GM19372 (cell line): ENCODE measurements at regions not wholly inside any gene's neighbourhood (a gene's known extent, or its start where the extent isn't known, plus 50 kb on each side); places are given as distances from the start of the nearest gene placed in this dataset.

Experiments used
- ATAC-seq: cut with Tn5 transposase; IDR thresholded peaks from one replicate; pipeline ENCODE4 v1.9.1; 2021; ENCODE audit warnings: mild to moderate bottlenecking, low read depth, moderate library complexity; ENCODE audit not compliant: unreplicated experiment

- no peak for ATAC-seq
Observed at GRCh38 chr20:19807946-19808330, 49.9 kb downstream of the RIN2 start.

- ATAC-seq, result no peak
Observed at GRCh38 chr20:19808498-19808897, 50.4 kb downstream of the RIN2 start.

- ATAC-seq, result no peak
Observed at GRCh38 chr20:19809505-19809904, 51.4 kb downstream of the RIN2 start.

- ATAC-seq, result no peak
Observed at GRCh38 chr20:19811231-19811630, 53.2 kb downstream of the RIN2 start.

GRCh38 chr20:19812056-19812455, 54.0 kb downstream of the RIN2 start:
- ATAC-seq, result no peak

GRCh38 chr20:19812696-19813095, 54.6 kb downstream of the RIN2 start:
- no peak for ATAC-seq

- no peak for ATAC-seq
Observed at GRCh38 chr20:19813846-19814640, 56.0 kb downstream of the RIN2 start.

GRCh38 chr20:19815553-19815991, 57.5 kb downstream of the RIN2 start:
- ATAC-seq, result no peak

GRCh38 chr20:19816386-19816785, 58.3 kb downstream of the RIN2 start:
- ATAC-seq, result no peak

- ATAC-seq, result no peak
Observed at GRCh38 chr20:19817017-19817416, 59.0 kb downstream of the RIN2 start.

- no peak for ATAC-seq
Observed at GRCh38 chr20:19819149-19819548, 61.1 kb downstream of the RIN2 start.

GRCh38 chr20:19820555-19821211, 62.6 kb downstream of the RIN2 start:
- ATAC-seq, result no peak

GRCh38 chr20:19821606-19822005, 63.5 kb downstream of the RIN2 start:
- ATAC-seq, result no peak

- no peak for ATAC-seq
Observed at GRCh38 chr20:19823216-19823615, 65.2 kb downstream of the RIN2 start.

GRCh38 chr20:19823971-19824370, 65.9 kb downstream of the RIN2 start:
- ATAC-seq, result no peak

- no peak for ATAC-seq
Observed at GRCh38 chr20:19824861-19825260, 66.8 kb downstream of the RIN2 start.

GRCh38 chr20:19826179-19826914, 68.3 kb downstream of the RIN2 start:
- ATAC-seq, result no peak

GRCh38 chr20:19827818-19828217, 69.8 kb downstream of the RIN2 start:
- peak; percentile 35 for ATAC-seq

- ATAC-seq, result peak; percentile 85
Observed at GRCh38 chr20:19828232-19828631, 70.2 kb downstream of the RIN2 start.

GRCh38 chr20:19830211-19830785, 72.2 kb downstream of the RIN2 start:
- ATAC-seq, result no peak

GRCh38 chr20:19832875-19833274, 74.8 kb downstream of the RIN2 start:
- ATAC-seq, result no peak
